ENCODE measurements at regions not wholly inside any gene's neighbourhood (a gene's known extent, or its start where the extent isn't known, plus 50 kb on each side); places are given as distances from the start of the nearest gene placed in this dataset.

GRCh38 chr2:5172923-5173322, 519.3 kb upstream of the SOX11 start:
- H4K20me1 ChIP-seq (ENCODE audit: insufficient read depth, low read length, poor library complexity, severe bottlenecking), result no peaks in the 10 kb centered on the region
- H3F3A ChIP-seq (ENCODE audit: low read depth), result no peaks in the 10 kb centered on the region
- TF ChIP-seq EZH2phosphoT487 (IDR thresholded peaks at IDR 0.05; ENCODE audit: borderline replicate concordance) (no peak), CTCF (conservative IDR thresholded peaks at IDR 0.05; ENCODE audit: low read length) (no peak)
- no peak overlapping the region for H2AFZ ChIP-seq (ENCODE audit: low read length)
- no peaks in the 10 kb centered on the region; the same call in 1 of the 2 replicates for H3K9me3 ChIP-seq (ENCODE audit: insufficient read depth, low read depth, low read length)
- H3K9ac ChIP-seq (ENCODE audit: low read depth, low read length, poor library complexity, severe bottlenecking), result no peak overlapping the region
- no peaks in the 10 kb centered on the region for H3K36me3 ChIP-seq (ENCODE audit: insufficient read depth, low read length)
- H3K4me1 ChIP-seq (ENCODE audit: insufficient read depth, low read length, poor library complexity, severe bottlenecking), result no peaks in the 10 kb centered on the region
- no peak overlapping the region for H3K4me2 ChIP-seq (ENCODE audit: low read depth, low read length, poor library complexity, severe bottlenecking)
- no peak overlapping the region for H3K4me3 ChIP-seq (ENCODE audit: low read length, poor library complexity, severe bottlenecking)
- no peaks in the 10 kb centered on the region for H3K27me3 ChIP-seq (ENCODE audit: insufficient read depth, low read length, poor library complexity, severe bottlenecking)
- H3K9me2 ChIP-seq (replicated peaks; ENCODE audit: low read depth, low read length), result no peaks in the 10 kb centered on the region
- H3K79me2 ChIP-seq (ENCODE audit: insufficient read depth, low read length), result no peaks in the 10 kb centered on the region

GRCh38 chr2:5173876-5174535, 518.2 kb upstream of the SOX11 start:
- Histone ChIP-seq H2AFZ (ENCODE audit: low read length) (no peak overlapping the region), H3K4me1 (ENCODE audit: insufficient read depth, low read length, poor library complexity, severe bottlenecking) (no peaks in the 10 kb centered on the region), H3K36me3 (ENCODE audit: insufficient read depth, low read length) (no peaks in the 10 kb centered on the region), H3K27me3 (ENCODE audit: insufficient read depth, low read length, poor library complexity, severe bottlenecking) (no peaks in the 10 kb centered on the region), H4K20me1 (ENCODE audit: insufficient read depth, low read length, poor library complexity, severe bottlenecking) (no peaks in the 10 kb centered on the region), H3K9me3 (ENCODE audit: insufficient read depth, low read depth, low read length) (no peaks in the 10 kb centered on the region; the same call in 1 of the 2 replicates), H3K4me3 (ENCODE audit: low read length, poor library complexity, severe bottlenecking) (no peak overlapping the region), H3K79me2 (ENCODE audit: insufficient read depth, low read length) (no peaks in the 10 kb centered on the region), H3K4me2 (ENCODE audit: low read depth, low read length, poor library complexity, severe bottlenecking) (no peak overlapping the region), H3F3A (ENCODE audit: low read depth) (no peaks in the 10 kb centered on the region), H3K9me2 (replicated peaks; ENCODE audit: low read depth, low read length) (no peaks in the 10 kb centered on the region), H3K9ac (ENCODE audit: low read depth, low read length, poor library complexity, severe bottlenecking) (no peak overlapping the region)
- TF ChIP-seq CTCF (conservative IDR thresholded peaks at IDR 0.05; ENCODE audit: low read length) (no peak), EZH2phosphoT487 (IDR thresholded peaks at IDR 0.05; ENCODE audit: borderline replicate concordance) (no peak)

- no peaks in the 10 kb centered on the region for H3F3A ChIP-seq (ENCODE audit: low read depth)
- no peak for TF ChIP-seq EZH2phosphoT487 (IDR thresholded peaks at IDR 0.05; ENCODE audit: borderline replicate concordance)
- TF ChIP-seq CTCF (conservative IDR thresholded peaks at IDR 0.05; ENCODE audit: low read length), result no peak
- H3K4me1 ChIP-seq (ENCODE audit: insufficient read depth, low read length, poor library complexity, severe bottlenecking), result no peaks in the 10 kb centered on the region
- no peak overlapping the region for H3K9ac ChIP-seq (ENCODE audit: low read depth, low read length, poor library complexity, severe bottlenecking)
- no peaks in the 10 kb centered on the region for H3K36me3 ChIP-seq (ENCODE audit: insufficient read depth, low read length)
- H3K9me3 ChIP-seq (ENCODE audit: insufficient read depth, low read depth, low read length), result no peaks in the 10 kb centered on the region; the same call in 1 of the 2 replicates
- H3K4me2 ChIP-seq (ENCODE audit: low read depth, low read length, poor library complexity, severe bottlenecking), result no peak overlapping the region
- no peak overlapping the region for H2AFZ ChIP-seq (ENCODE audit: low read length)
- no peaks in the 10 kb centered on the region for H3K27me3 ChIP-seq (ENCODE audit: insufficient read depth, low read length, poor library complexity, severe bottlenecking)
- no peak overlapping the region for H3K4me3 ChIP-seq (ENCODE audit: low read length, poor library complexity, severe bottlenecking)
- no peaks in the 10 kb centered on the region for H4K20me1 ChIP-seq (ENCODE audit: insufficient read depth, low read length, poor library complexity, severe bottlenecking)
- no peaks in the 10 kb centered on the region for H3K9me2 ChIP-seq (replicated peaks; ENCODE audit: low read depth, low read length)
- H3K79me2 ChIP-seq (ENCODE audit: insufficient read depth, low read length), result no peaks in the 10 kb centered on the region
Observed at GRCh38 chr2:5175231-5175630, 517.0 kb upstream of the SOX11 start.
